Tibial nerve (tissue), 4 donors: ENCODE measurements at regions not wholly inside any gene's neighbourhood (a gene's known extent, or its start where the extent isn't known, plus 50 kb on each side); places are given as distances from the start of the nearest gene placed in this dataset.

Source experiments
- CTCF ChIP-seq, 5 experiments: fragments of 200-600 bp in 3 of 5; fragments of 450-650 bp in 2 of 5; sonication (generic) in 3 of 5; IDR thresholded peaks; one replicate each; pipeline ENCODE4 v1.5.1; 2016 to 2019; ENCODE audit warnings: antibody characterized with exemption in 5 of 5, mild to moderate bottlenecking in 3 of 5, moderate library complexity in 2 of 5
- EP300 ChIP-seq, 2 donors: sonication (generic); formaldehyde crosslinking; IDR thresholded peaks; one replicate each; pipeline ENCODE4 v1.6.1; 2017; ENCODE audit warnings: antibody characterized with exemption in 2 of 2, mild to moderate bottlenecking in 1 of 2
- POLR2A ChIP-seq, 2 donors: fragments of 450-650 bp; IDR thresholded peaks; one replicate each; pipeline ENCODE4 v1.6.1; 2017; ENCODE audit warnings: antibody characterized with exemption in 2 of 2, mild to moderate bottlenecking in 2 of 2, moderate library complexity in 2 of 2

GRCh38 chr5:32501071-32502002 is 56.8 kb upstream of the ZFR start:
- TF ChIP-seq CTCF (IDR thresholded peaks at IDR 0.05): no peak
- TF ChIP-seq POLR2A (IDR thresholded peaks at IDR 0.05): no peak
- TF ChIP-seq EP300 (IDR thresholded peaks at IDR 0.05): no peak
